ENCODE measurements at regions not wholly inside any gene's neighbourhood (a gene's known extent, or its start where the extent isn't known, plus 50 kb on each side); places are given as distances from the start of the nearest gene placed in this dataset.

- H3K27me3 ChIP-seq (ENCODE audit: low read length): no peaks in the 10 kb centered on the region
- no peak overlapping the region for H3K4me2 ChIP-seq (ENCODE audit: low read depth, low read length, poor library complexity, severe bottlenecking)
- no peaks in the 10 kb centered on the region for H3K36me3 ChIP-seq (ENCODE audit: insufficient read depth, low read length)
- no peak overlapping the region for H3K4me3 ChIP-seq (ENCODE audit: low read length)
- no peaks in the 10 kb centered on the region; the same call in 1 of the 2 replicates for H3K9me2 ChIP-seq (replicated peaks; ENCODE audit: insufficient read depth, low read length)
- H3K4me1 ChIP-seq (ENCODE audit: low read length): no peaks in the 10 kb centered on the region
- no peaks in the 10 kb centered on the region for H3K79me2 ChIP-seq (ENCODE audit: low read length)
- no peaks in the 10 kb centered on the region for H4K20me1 ChIP-seq (ENCODE audit: insufficient read depth, low read depth, low read length)
- H2AFZ ChIP-seq (ENCODE audit: low read length): no peak overlapping the region
- H3K9me3 ChIP-seq (ENCODE audit: low read length): no peaks in the 10 kb centered on the region
- DNase-seq: no peak
- no peak overlapping the region for H3K27ac ChIP-seq (ENCODE audit: low read length)
- no peak overlapping the region for H3K9ac ChIP-seq (ENCODE audit: low read length)
These were observed 64.9 kb downstream of the CRPPA start for GRCh38 chr7:16356301-16356958.

- Histone ChIP-seq H3K9me3 (ENCODE audit: low read length) (no peaks in the 10 kb centered on the region), H3K9me2 (replicated peaks; ENCODE audit: insufficient read depth, low read length) (no peaks in the 10 kb centered on the region), H3K4me3 (ENCODE audit: low read length) (no peak overlapping the region), H3K79me2 (ENCODE audit: low read length) (no peaks in the 10 kb centered on the region), H3K4me1 (ENCODE audit: low read length) (no peaks in the 10 kb centered on the region), H3K27me3 (ENCODE audit: low read length) (no peaks in the 10 kb centered on the region), H3K4me2 (ENCODE audit: low read depth, low read length, poor library complexity, severe bottlenecking) (no peak overlapping the region), H3K9ac (ENCODE audit: low read length) (no peak overlapping the region), H4K20me1 (ENCODE audit: insufficient read depth, low read depth, low read length) (no peaks in the 10 kb centered on the region), H3K36me3 (ENCODE audit: insufficient read depth, low read length) (no peaks in the 10 kb centered on the region), H2AFZ (ENCODE audit: low read length) (no peak overlapping the region), H3K27ac (ENCODE audit: low read length) (no peak overlapping the region)
- no peak for DNase-seq
These were observed 66.8 kb downstream of the CRPPA start for GRCh38 chr7:16354573-16354972.

- Histone ChIP-seq H4K20me1 (ENCODE audit: insufficient read depth, low read depth, low read length) (no peaks in the 10 kb centered on the region), H3K9me3 (ENCODE audit: low read length) (no peaks in the 10 kb centered on the region), H3K79me2 (ENCODE audit: low read length) (no peaks in the 10 kb centered on the region), H3K27ac (ENCODE audit: low read length) (no peak overlapping the region), H3K9ac (ENCODE audit: low read length) (no peak overlapping the region), H3K9me2 (replicated peaks; ENCODE audit: insufficient read depth, low read length) (no peaks in the 10 kb centered on the region), H3K36me3 (ENCODE audit: insufficient read depth, low read length) (no peaks in the 10 kb centered on the region), H3K4me3 (ENCODE audit: low read length) (no peak overlapping the region), H3K4me1 (ENCODE audit: low read length) (no peaks in the 10 kb centered on the region), H2AFZ (ENCODE audit: low read length) (no peak overlapping the region), H3K27me3 (ENCODE audit: low read length) (no peaks in the 10 kb centered on the region), H3K4me2 (ENCODE audit: low read depth, low read length, poor library complexity, severe bottlenecking) (no peak overlapping the region)
- no peak for DNase-seq
These were observed 68.1 kb downstream of the CRPPA start for GRCh38 chr7:16353226-16353625.

GRCh38 chr7:16350634-16351033 lies 70.7 kb downstream of the CRPPA start:
- H3K27me3 ChIP-seq (ENCODE audit: low read length): no peaks in the 10 kb centered on the region; the same call in 1 of the 2 replicates
- H3K9me2 ChIP-seq (replicated peaks; ENCODE audit: insufficient read depth, low read length): no peaks in the 10 kb centered on the region
- no peaks in the 10 kb centered on the region for H3K4me1 ChIP-seq (ENCODE audit: low read length)
- no peaks in the 10 kb centered on the region for H3K79me2 ChIP-seq (ENCODE audit: low read length)
- H2AFZ ChIP-seq (ENCODE audit: low read length): no peak overlapping the region
- H4K20me1 ChIP-seq (ENCODE audit: insufficient read depth, low read depth, low read length): no peaks in the 10 kb centered on the region
- H3K4me2 ChIP-seq (ENCODE audit: low read depth, low read length, poor library complexity, severe bottlenecking): no peak overlapping the region
- no peak overlapping the region for H3K4me3 ChIP-seq (ENCODE audit: low read length)
- no peaks in the 10 kb centered on the region for H3K9me3 ChIP-seq (ENCODE audit: low read length)
- no peak overlapping the region for H3K9ac ChIP-seq (ENCODE audit: low read length)
- no peak overlapping the region for H3K27ac ChIP-seq (ENCODE audit: low read length)
- no peak for DNase-seq
- no peaks in the 10 kb centered on the region for H3K36me3 ChIP-seq (ENCODE audit: insufficient read depth, low read length)

- H3K9me3 ChIP-seq (ENCODE audit: low read length): no peaks in the 10 kb centered on the region
- no peak overlapping the region for H3K9ac ChIP-seq (ENCODE audit: low read length)
- DNase-seq: no peak
- no peak overlapping the region for H3K4me3 ChIP-seq (ENCODE audit: low read length)
- no peak overlapping the region for H3K4me2 ChIP-seq (ENCODE audit: low read depth, low read length, poor library complexity, severe bottlenecking)
- no peak overlapping the region for H3K27ac ChIP-seq (ENCODE audit: low read length)
- H3K4me1 ChIP-seq (ENCODE audit: low read length): no peaks in the 10 kb centered on the region
- H4K20me1 ChIP-seq (ENCODE audit: insufficient read depth, low read depth, low read length): no peaks in the 10 kb centered on the region
- no peaks in the 10 kb centered on the region for H3K79me2 ChIP-seq (ENCODE audit: low read length)
- no peak overlapping the region for H2AFZ ChIP-seq (ENCODE audit: low read length)
- no peaks in the 10 kb centered on the region for H3K9me2 ChIP-seq (replicated peaks; ENCODE audit: insufficient read depth, low read length)
- H3K36me3 ChIP-seq (ENCODE audit: insufficient read depth, low read length): no peaks in the 10 kb centered on the region
- no peaks in the 10 kb centered on the region; the same call in 1 of the 2 replicates for H3K27me3 ChIP-seq (ENCODE audit: low read length)
These were observed 73.1 kb downstream of the CRPPA start for GRCh38 chr7:16348251-16348650.

- Histone ChIP-seq H3K4me3 (ENCODE audit: low read length) (no peak overlapping the region), H3K36me3 (ENCODE audit: insufficient read depth, low read length) (no peaks in the 10 kb centered on the region), H3K9ac (ENCODE audit: low read length) (no peak overlapping the region), H3K4me2 (ENCODE audit: low read depth, low read length, poor library complexity, severe bottlenecking) (no peak overlapping the region), H3K4me1 (ENCODE audit: low read length) (no peaks in the 10 kb centered on the region), H3K9me2 (replicated peaks; ENCODE audit: insufficient read depth, low read length) (no peaks in the 10 kb centered on the region), H3K9me3 (ENCODE audit: low read length) (no peaks in the 10 kb centered on the region), H2AFZ (ENCODE audit: low read length) (no peak overlapping the region), H4K20me1 (ENCODE audit: insufficient read depth, low read depth, low read length) (no peaks in the 10 kb centered on the region), H3K79me2 (ENCODE audit: low read length) (no peaks in the 10 kb centered on the region), H3K27me3 (ENCODE audit: low read length) (no peaks in the 10 kb centered on the region; the same call in 1 of the 2 replicates), H3K27ac (ENCODE audit: low read length) (no peak overlapping the region)
- DNase-seq: no peak
These were observed 73.5 kb downstream of the CRPPA start for GRCh38 chr7:16347827-16348192.

GRCh38 chr7:16347066-16347826 lies 74.1 kb downstream of the CRPPA start:
- Histone ChIP-seq H3K9ac (ENCODE audit: low read length) (no peak overlapping the region), H3K79me2 (ENCODE audit: low read length) (no peaks in the 10 kb centered on the region), H3K9me2 (replicated peaks; ENCODE audit: insufficient read depth, low read length) (no peaks in the 10 kb centered on the region), H2AFZ (ENCODE audit: low read length) (no peak overlapping the region), H3K27me3 (ENCODE audit: low read length) (no peaks in the 10 kb centered on the region; the same call in 1 of the 2 replicates), H3K36me3 (ENCODE audit: insufficient read depth, low read length) (no peaks in the 10 kb centered on the region), H3K9me3 (ENCODE audit: low read length) (no peaks in the 10 kb centered on the region), H4K20me1 (ENCODE audit: insufficient read depth, low read depth, low read length) (no peaks in the 10 kb centered on the region), H3K27ac (ENCODE audit: low read length) (no peak overlapping the region), H3K4me2 (ENCODE audit: low read depth, low read length, poor library complexity, severe bottlenecking) (no peak overlapping the region), H3K4me3 (ENCODE audit: low read length) (no peak overlapping the region), H3K4me1 (ENCODE audit: low read length) (no peaks in the 10 kb centered on the region)
- no peak for DNase-seq

- H3K79me2 ChIP-seq (ENCODE audit: low read length): no peaks in the 10 kb centered on the region
- no peak for DNase-seq
- H2AFZ ChIP-seq (ENCODE audit: low read length): no peak overlapping the region
- H3K9me3 ChIP-seq (ENCODE audit: low read length): no peaks in the 10 kb centered on the region
- H3K36me3 ChIP-seq (ENCODE audit: insufficient read depth, low read length): no peaks in the 10 kb centered on the region
- H4K20me1 ChIP-seq (ENCODE audit: insufficient read depth, low read depth, low read length): no peaks in the 10 kb centered on the region
- H3K4me1 ChIP-seq (ENCODE audit: low read length): no peaks in the 10 kb centered on the region
- no peak overlapping the region for H3K9ac ChIP-seq (ENCODE audit: low read length)
- H3K4me2 ChIP-seq (ENCODE audit: low read depth, low read length, poor library complexity, severe bottlenecking): no peak overlapping the region
- no peaks in the 10 kb centered on the region; the same call in 1 of the 2 replicates for H3K27me3 ChIP-seq (ENCODE audit: low read length)
- H3K27ac ChIP-seq (ENCODE audit: low read length): no peak overlapping the region
- H3K4me3 ChIP-seq (ENCODE audit: low read length): no peak overlapping the region
- no peaks in the 10 kb centered on the region for H3K9me2 ChIP-seq (replicated peaks; ENCODE audit: insufficient read depth, low read length)
These were observed 75.1 kb downstream of the CRPPA start for GRCh38 chr7:16345979-16346958.

Data from Karpas-422 (cell line).